ENCODE measurements at regions not wholly inside any gene's neighbourhood (a gene's known extent, or its start where the extent isn't known, plus 50 kb on each side); places are given as distances from the start of the nearest gene placed in this dataset.

DNA sequence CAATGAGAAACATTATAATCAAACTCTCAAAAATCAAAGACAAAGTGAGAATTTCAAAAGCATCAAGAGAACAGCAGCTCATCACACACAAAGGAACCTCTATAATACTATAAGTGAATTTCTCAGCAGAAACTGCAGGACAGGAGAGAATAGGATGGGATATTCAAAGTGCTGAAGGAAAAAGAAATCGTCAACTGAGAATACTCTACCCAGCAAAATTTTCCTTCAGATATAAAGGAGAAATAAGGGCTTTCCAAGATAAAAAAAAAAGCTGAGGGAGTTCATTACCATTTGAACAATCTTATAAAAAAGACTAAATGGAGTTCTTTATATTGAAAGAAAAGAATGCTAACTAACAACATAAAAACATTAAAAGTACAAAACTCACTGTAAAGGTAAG, 481.1 kb downstream of the TLE4 start:
- POLR2A ChIA-PET (ENCODE audit: unreplicated experiment), result no interaction called here
- H3K4me3 ChIP-seq, result no peak overlapping the region
- intact Hi-C loops (cut with micrococcal nuclease; ENCODE audit: unreplicated experiment), result no loop called here
- H3K79me2 ChIP-seq (ENCODE audit: low read depth), result no peaks in the 10 kb centered on the region
- no peak overlapping the region for H3K4me2 ChIP-seq
- CTCF ChIA-PET, result no interaction called here
- H4K20me1 ChIP-seq (ENCODE audit: insufficient read depth), result no peaks in the 10 kb centered on the region
- H3K9me3 ChIP-seq (ENCODE audit: insufficient read depth, low read depth), result no peaks in the 10 kb centered on the region
- no peaks in the 10 kb centered on the region for H3K4me1 ChIP-seq (replicated peaks; ENCODE audit: insufficient read depth)
- no peaks in the 10 kb centered on the region for H3K36me3 ChIP-seq (ENCODE audit: low read depth)
- H3F3A ChIP-seq (ENCODE audit: insufficient read depth, low read depth), result no peaks in the 10 kb centered on the region
- H3K27me3 ChIP-seq (ENCODE audit: insufficient read depth, low read depth), result no peaks in the 10 kb centered on the region
- no peak overlapping the region for H3K27ac ChIP-seq
- TF ChIP-seq EZH2 (IDR thresholded peaks at IDR 0.05; ENCODE audit: low read depth), result no peak
- TF ChIP-seq, protein P1, sequence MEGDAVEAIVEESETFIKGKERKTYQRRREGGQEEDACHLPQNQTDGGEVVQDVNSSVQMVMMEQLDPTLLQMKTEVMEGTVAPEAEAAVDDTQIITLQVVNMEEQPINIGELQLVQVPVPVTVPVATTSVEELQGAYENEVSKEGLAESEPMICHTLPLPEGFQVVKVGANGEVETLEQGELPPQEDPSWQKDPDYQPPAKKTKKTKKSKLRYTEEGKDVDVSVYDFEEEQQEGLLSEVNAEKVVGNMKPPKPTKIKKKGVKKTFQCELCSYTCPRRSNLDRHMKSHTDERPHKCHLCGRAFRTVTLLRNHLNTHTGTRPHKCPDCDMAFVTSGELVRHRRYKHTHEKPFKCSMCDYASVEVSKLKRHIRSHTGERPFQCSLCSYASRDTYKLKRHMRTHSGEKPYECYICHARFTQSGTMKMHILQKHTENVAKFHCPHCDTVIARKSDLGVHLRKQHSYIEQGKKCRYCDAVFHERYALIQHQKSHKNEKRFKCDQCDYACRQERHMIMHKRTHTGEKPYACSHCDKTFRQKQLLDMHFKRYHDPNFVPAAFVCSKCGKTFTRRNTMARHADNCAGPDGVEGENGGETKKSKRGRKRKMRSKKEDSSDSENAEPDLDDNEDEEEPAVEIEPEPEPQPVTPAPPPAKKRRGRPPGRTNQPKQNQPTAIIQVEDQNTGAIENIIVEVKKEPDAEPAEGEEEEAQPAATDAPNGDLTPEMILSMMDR (conservative IDR thresholded peaks at IDR 0.05), result no peak
- DNase-seq, result no peak
- H2AFZ ChIP-seq, result no peak overlapping the region
- no TSS peak for BruUV-seq (replicated peaks)
- no peaks in the 10 kb centered on the region for H3K9me2 ChIP-seq (ENCODE audit: insufficient read depth)

DNA sequence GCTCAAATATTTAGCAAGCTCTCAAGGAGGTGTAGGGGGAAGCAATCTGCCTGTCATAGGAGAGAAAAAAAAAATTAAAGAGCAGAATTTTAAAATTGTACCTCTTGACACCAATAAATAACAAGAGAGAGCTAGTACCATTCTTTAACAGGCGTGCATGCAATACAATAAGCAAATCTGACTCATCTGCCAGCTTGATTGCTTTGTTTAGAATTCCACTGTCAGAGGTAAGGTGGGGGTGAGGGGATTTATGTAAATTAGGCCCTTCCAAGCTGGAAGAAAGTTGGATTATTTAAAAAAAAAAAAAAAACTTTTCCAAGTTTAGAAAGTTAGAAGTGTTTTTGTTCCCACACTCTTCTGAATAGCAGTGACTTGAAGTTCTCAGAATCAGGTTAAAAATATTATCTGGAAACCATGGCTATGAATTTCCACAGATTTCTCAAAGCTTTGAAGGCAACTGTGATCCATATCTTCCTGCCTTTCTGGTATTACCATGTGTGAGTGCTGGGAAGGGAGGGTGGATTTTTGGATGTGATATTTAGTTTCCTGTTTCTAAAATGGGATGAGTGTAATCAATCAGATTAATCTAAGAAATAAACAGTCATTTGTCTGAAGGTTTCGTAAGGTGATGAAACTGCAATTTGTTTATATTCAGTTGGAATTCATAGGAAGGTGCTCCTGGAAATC, 477.5 kb downstream of the TLE4 start:
- no peaks in the 10 kb centered on the region for H3K27me3 ChIP-seq (ENCODE audit: insufficient read depth, low read depth)
- H3K9me3 ChIP-seq (ENCODE audit: insufficient read depth, low read depth), result no peaks in the 10 kb centered on the region
- intact Hi-C loops (cut with micrococcal nuclease; ENCODE audit: unreplicated experiment), result no loop called here
- H3K9me2 ChIP-seq (ENCODE audit: insufficient read depth), result no peaks in the 10 kb centered on the region
- H3K4me2 ChIP-seq, result no peak overlapping the region
- no peaks in the 10 kb centered on the region for H3K36me3 ChIP-seq (ENCODE audit: low read depth)
- ChIA-PET CTCF (no interaction called here), POLR2A (ENCODE audit: unreplicated experiment) (interaction anchor here (0.6 kb wide), 1 partner anchor 85 kb away, joined by 7 read pairs; no protein-coding TSS in a partner anchor)
- no peak for DNase-seq
- no peak for TF ChIP-seq EZH2 (IDR thresholded peaks at IDR 0.05; ENCODE audit: low read depth)
- TF ChIP-seq, protein P1 (conservative IDR thresholded peaks at IDR 0.05), result no peak
- H3K4me3 ChIP-seq, result no peak overlapping the region
- no peaks in the 10 kb centered on the region for H3K79me2 ChIP-seq (ENCODE audit: low read depth)
- no peak overlapping the region for H3K27ac ChIP-seq
- H3F3A ChIP-seq (ENCODE audit: insufficient read depth, low read depth), result no peaks in the 10 kb centered on the region
- H2AFZ ChIP-seq, result no peak overlapping the region
- H4K20me1 ChIP-seq (ENCODE audit: insufficient read depth), result no peaks in the 10 kb centered on the region
- H3K4me1 ChIP-seq (replicated peaks; ENCODE audit: insufficient read depth), result no peaks in the 10 kb centered on the region
- no TSS peak for BruUV-seq (replicated peaks)

DNA sequence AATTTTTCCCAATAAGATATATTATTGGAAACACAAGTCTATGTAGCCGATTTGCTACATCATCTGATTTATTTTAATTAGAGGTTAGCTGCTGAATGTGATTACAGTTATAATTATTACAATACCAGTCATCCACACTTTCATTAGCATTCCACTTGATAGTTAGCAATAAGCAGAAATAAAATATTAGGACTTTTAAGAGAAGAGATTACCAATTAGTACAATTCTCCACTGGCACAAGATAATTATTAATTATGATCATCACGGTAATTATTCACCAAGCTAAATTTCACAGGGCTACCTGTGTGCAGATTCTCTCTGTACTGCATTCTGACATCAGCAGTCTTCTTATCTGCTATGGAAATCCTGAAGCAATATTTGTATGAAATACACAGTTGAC, 474.7 kb downstream of the TLE4 start:
- Histone ChIP-seq H4K20me1 (ENCODE audit: insufficient read depth) (no peaks in the 10 kb centered on the region), H3K27me3 (ENCODE audit: insufficient read depth, low read depth) (no peaks in the 10 kb centered on the region), H3K36me3 (ENCODE audit: low read depth) (no peaks in the 10 kb centered on the region), H3K4me1 (replicated peaks; ENCODE audit: insufficient read depth) (no peaks in the 10 kb centered on the region), H3K9me3 (ENCODE audit: insufficient read depth, low read depth) (no peaks in the 10 kb centered on the region), H3K27ac (no peak overlapping the region), H3K4me3 (no peak overlapping the region), H3K9me2 (ENCODE audit: insufficient read depth) (no peaks in the 10 kb centered on the region), H3K79me2 (ENCODE audit: low read depth) (no peaks in the 10 kb centered on the region), H2AFZ (no peak overlapping the region), H3K4me2 (no peak overlapping the region), H3F3A (ENCODE audit: insufficient read depth, low read depth) (no peaks in the 10 kb centered on the region)
- intact Hi-C loops (cut with micrococcal nuclease; ENCODE audit: unreplicated experiment), result no loop called here
- BruUV-seq (replicated peaks), result no TSS peak
- CTCF ChIA-PET, result no interaction called here
- POLR2A ChIA-PET (ENCODE audit: unreplicated experiment), result no interaction called here
- no peak for DNase-seq
- TF ChIP-seq EZH2 (IDR thresholded peaks at IDR 0.05; ENCODE audit: low read depth), result no peak
- TF ChIP-seq, protein P1 (conservative IDR thresholded peaks at IDR 0.05), result no peak
